ENCODE measurements at regions not wholly inside any gene's neighbourhood (a gene's known extent, or its start where the extent isn't known, plus 50 kb on each side); places are given as distances from the start of the nearest gene placed in this dataset.

- TF ChIP-seq EP300 (IDR thresholded peaks at IDR 0.05) (no peak), CTCF (IDR thresholded peaks at IDR 0.05) (no peak), POLR2A (IDR thresholded peaks at IDR 0.05) (no peak)
- Histone ChIP-seq H3K36me3 (no peaks in the 10 kb centered on the region), H3K9me3 (no peaks in the 10 kb centered on the region), H3K27ac (no peak overlapping the region), H3K4me3 (no peak overlapping the region), H3K27me3 (no peaks in the 10 kb centered on the region), H3K4me1 (ENCODE audit: insufficient read depth) (no peaks in the 10 kb centered on the region)
- DNase-seq, result no peak
- intact Hi-C loops (cut with DNase I), result loop anchor here in 1 of 4 donors (10.0 kb wide), 1 partner anchor 370 kb away; no protein-coding TSS in a partner anchor
- WGBS, 3 donors, result 94 to 97% (median 94%) methylated on average over 4 of the region's 4 CpGs
These were observed 1023.4 kb downstream of the TLE4 start for GRCh38 chr9:80595192-80595591.

- Histone ChIP-seq H3K27ac (no peak overlapping the region), H3K9me3 (no peaks in the 10 kb centered on the region), H3K36me3 (no peaks in the 10 kb centered on the region), H3K27me3 (no peaks in the 10 kb centered on the region), H3K4me1 (ENCODE audit: insufficient read depth) (no peaks in the 10 kb centered on the region), H3K4me3 (no peak overlapping the region)
- intact Hi-C loops (cut with DNase I), result loop anchor here in 1 of 4 donors (10.0 kb wide), 1 partner anchor 372 kb away; no protein-coding TSS in a partner anchor
- no peak for DNase-seq
- no peak for TF ChIP-seq CTCF (IDR thresholded peaks at IDR 0.05)
- no peak for TF ChIP-seq EP300 (IDR thresholded peaks at IDR 0.05)
- no peak for TF ChIP-seq POLR2A (IDR thresholded peaks at IDR 0.05)
These were observed 1020.6 kb downstream of the TLE4 start for GRCh38 chr9:80592413-80592812.

- intact Hi-C loops (cut with DNase I), result no loop called here
- no peak for DNase-seq
- 71 to 86% (median 84%) methylated on average over 1 of the region's 1 CpG for WGBS, 3 donors
- Histone ChIP-seq H3K9me3 (no peaks in the 10 kb centered on the region), H3K4me3 (no peak overlapping the region), H3K4me1 (ENCODE audit: insufficient read depth) (no peaks in the 10 kb centered on the region), H3K27ac (no peak overlapping the region), H3K27me3 (no peaks in the 10 kb centered on the region), H3K36me3 (no peaks in the 10 kb centered on the region)
- TF ChIP-seq EP300 (IDR thresholded peaks at IDR 0.05) (no peak), POLR2A (IDR thresholded peaks at IDR 0.05) (no peak), CTCF (IDR thresholded peaks at IDR 0.05) (no peak)
These were observed 1015.1 kb downstream of the TLE4 start for GRCh38 chr9:80586786-80587330.

- Histone ChIP-seq H3K27ac (no peak overlapping the region), H3K4me1 (ENCODE audit: insufficient read depth) (no peaks in the 10 kb centered on the region), H3K36me3 (no peaks in the 10 kb centered on the region), H3K27me3 (no peaks in the 10 kb centered on the region), H3K9me3 (no peaks in the 10 kb centered on the region), H3K4me3 (no peak overlapping the region)
- DNase-seq, result no peak
- TF ChIP-seq CTCF (IDR thresholded peaks at IDR 0.05), result no peak
- no peak for TF ChIP-seq EP300 (IDR thresholded peaks at IDR 0.05)
- TF ChIP-seq POLR2A (IDR thresholded peaks at IDR 0.05), result no peak
- 83 to 88% (median 88%) methylated on average over 3 of the region's 3 CpGs for WGBS, 3 donors
- intact Hi-C loops (cut with DNase I), result no loop called here
These were observed 1000.2 kb downstream of the TLE4 start for GRCh38 chr9:80571953-80572352.
